DND-41 (cell line): ENCODE measurements at regions not wholly inside any gene's neighbourhood (a gene's known extent, or its start where the extent isn't known, plus 50 kb on each side); places are given as distances from the start of the nearest gene placed in this dataset.

Source experiments
- CTCF ChIP-seq: IDR thresholded peaks from 2 replicates; pipeline ENCODE4 v1.5.1; 2012; ENCODE audit warnings: borderline replicate concordance, low read length, moderate library complexity, mild to moderate bottlenecking; ENCODE audit not compliant: poor library complexity, severe bottlenecking; ENCODE audit errors: extremely low read depth
- EZH2 ChIP-seq: IDR thresholded peaks from 3 replicates; pipeline ENCODE4 v1.6.1; 2012; ENCODE audit warnings: borderline replicate concordance, low read depth, mild to moderate bottlenecking, moderate library complexity, low read length, inconsistent platforms; ENCODE audit not compliant: severe bottlenecking

DNA sequence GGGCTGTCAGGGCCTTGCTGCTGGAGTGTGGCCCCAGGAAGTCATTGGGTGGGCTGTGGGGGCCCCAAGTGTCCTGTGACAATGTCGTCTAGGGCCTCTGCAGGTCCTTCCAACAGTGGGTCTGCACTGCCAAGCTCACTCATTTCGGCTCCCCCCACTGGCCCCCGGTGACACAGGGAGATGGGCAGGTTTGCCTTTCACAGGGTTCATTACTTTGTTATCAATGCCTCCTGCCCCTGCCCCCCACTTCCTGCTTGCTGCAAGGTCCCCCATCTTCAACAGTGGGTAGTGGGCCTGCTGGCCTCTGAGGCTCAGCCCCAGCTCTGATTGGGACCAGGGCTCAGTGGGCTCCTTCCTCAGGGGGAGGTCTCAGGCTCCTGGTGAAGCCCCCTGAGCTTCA, 149.8 kb downstream of the URI1 start:
- TF ChIP-seq EZH2 (no peak), CTCF (no peak)
